SK-N-SH (cell line): ENCODE measurements at regions not wholly inside any gene's neighbourhood (a gene's known extent, or its start where the extent isn't known, plus 50 kb on each side); places are given as distances from the start of the nearest gene placed in this dataset.

Experiments used
- CTCF ChIP-seq: fragments of 200-600 bp; sonication (generic); IDR thresholded peaks from 2 replicates; pipeline ENCODE4 v1.6.1; 2017; ENCODE audit warnings: antibody characterized with exemption, mild to moderate bottlenecking, moderate library complexity
- EP300 ChIP-seq, 2 experiments: IDR thresholded peaks; 2 replicates each; pipeline versions ENCODE4 v1.4.0 to v1.6.1; 2012; ENCODE audit warnings: borderline replicate concordance in 1 of 2, low read depth in 1 of 2, low read length in 1 of 2
- JUND ChIP-seq: IDR thresholded peaks from 2 replicates; pipeline ENCODE4 v1.4.0; 2012
- NFIC ChIP-seq: IDR thresholded peaks from 2 replicates; pipeline ENCODE4 v1.4.0; 2012; ENCODE audit warnings: borderline replicate concordance
- POLR2AphosphoS5 ChIP-seq: IDR thresholded peaks from 2 replicates; pipeline ENCODE4 v1.6.1; 2012; ENCODE audit warnings: low read depth, low read length
- RAD21 ChIP-seq: IDR thresholded peaks from 2 replicates; pipeline ENCODE4 v1.6.1; 2012; ENCODE audit warnings: mild to moderate bottlenecking, low read length
- RXRA ChIP-seq: IDR thresholded peaks from 2 replicates; pipeline ENCODE4 v1.4.0; 2012; ENCODE audit warnings: low read depth, mild to moderate bottlenecking, borderline replicate concordance
- TAF1 ChIP-seq: IDR thresholded peaks from 2 replicates; pipeline ENCODE4 v1.6.1; 2012; ENCODE audit warnings: low read depth, mild to moderate bottlenecking, low read length, moderate library complexity, borderline replicate concordance
- TCF12 ChIP-seq: IDR thresholded peaks from 2 replicates; pipeline ENCODE4 v1.4.0; 2012
- YY1 ChIP-seq: IDR thresholded peaks from 2 replicates; pipeline ENCODE4 v1.4.0; 2012; ENCODE audit warnings: low read depth, mild to moderate bottlenecking
- TF ChIP-seq, protein P1 (sequence below): IDR thresholded peaks from 2 replicates; pipeline ENCODE4 v1.6.1; 2012; ENCODE audit warnings: mild to moderate bottlenecking, low read depth, low read length, moderate library complexity
- TF ChIP-seq, protein P2 (sequence below): fragments of 150-350 bp; IDR thresholded peaks from 2 replicates; pipeline ENCODE4 v1.6.1; 2016; ENCODE audit warnings: mild to moderate bottlenecking, low read depth, low read length

GRCh38 chr5:169426784-169427183 lies 125.8 kb upstream of the SLIT3 start:
- no peak for TF ChIP-seq TCF12
- TF ChIP-seq NFIC: no peak
- no peak for TF ChIP-seq EP300 (IDR thresholded peaks at IDR 0.05; ENCODE audit: borderline replicate concordance in 1 of 2, low read depth in 1 of 2, low read length in 1 of 2)
- TF ChIP-seq, protein P1, sequence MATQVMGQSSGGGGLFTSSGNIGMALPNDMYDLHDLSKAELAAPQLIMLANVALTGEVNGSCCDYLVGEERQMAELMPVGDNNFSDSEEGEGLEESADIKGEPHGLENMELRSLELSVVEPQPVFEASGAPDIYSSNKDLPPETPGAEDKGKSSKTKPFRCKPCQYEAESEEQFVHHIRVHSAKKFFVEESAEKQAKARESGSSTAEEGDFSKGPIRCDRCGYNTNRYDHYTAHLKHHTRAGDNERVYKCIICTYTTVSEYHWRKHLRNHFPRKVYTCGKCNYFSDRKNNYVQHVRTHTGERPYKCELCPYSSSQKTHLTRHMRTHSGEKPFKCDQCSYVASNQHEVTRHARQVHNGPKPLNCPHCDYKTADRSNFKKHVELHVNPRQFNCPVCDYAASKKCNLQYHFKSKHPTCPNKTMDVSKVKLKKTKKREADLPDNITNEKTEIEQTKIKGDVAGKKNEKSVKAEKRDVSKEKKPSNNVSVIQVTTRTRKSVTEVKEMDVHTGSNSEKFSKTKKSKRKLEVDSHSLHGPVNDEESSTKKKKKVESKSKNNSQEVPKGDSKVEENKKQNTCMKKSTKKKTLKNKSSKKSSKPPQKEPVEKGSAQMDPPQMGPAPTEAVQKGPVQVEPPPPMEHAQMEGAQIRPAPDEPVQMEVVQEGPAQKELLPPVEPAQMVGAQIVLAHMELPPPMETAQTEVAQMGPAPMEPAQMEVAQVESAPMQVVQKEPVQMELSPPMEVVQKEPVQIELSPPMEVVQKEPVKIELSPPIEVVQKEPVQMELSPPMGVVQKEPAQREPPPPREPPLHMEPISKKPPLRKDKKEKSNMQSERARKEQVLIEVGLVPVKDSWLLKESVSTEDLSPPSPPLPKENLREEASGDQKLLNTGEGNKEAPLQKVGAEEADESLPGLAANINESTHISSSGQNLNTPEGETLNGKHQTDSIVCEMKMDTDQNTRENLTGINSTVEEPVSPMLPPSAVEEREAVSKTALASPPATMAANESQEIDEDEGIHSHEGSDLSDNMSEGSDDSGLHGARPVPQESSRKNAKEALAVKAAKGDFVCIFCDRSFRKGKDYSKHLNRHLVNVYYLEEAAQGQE: no peak
- TF ChIP-seq CTCF: no peak
- TF ChIP-seq RXRA: no peak
- TF ChIP-seq POLR2AphosphoS5: no peak
- TF ChIP-seq, protein P2, sequence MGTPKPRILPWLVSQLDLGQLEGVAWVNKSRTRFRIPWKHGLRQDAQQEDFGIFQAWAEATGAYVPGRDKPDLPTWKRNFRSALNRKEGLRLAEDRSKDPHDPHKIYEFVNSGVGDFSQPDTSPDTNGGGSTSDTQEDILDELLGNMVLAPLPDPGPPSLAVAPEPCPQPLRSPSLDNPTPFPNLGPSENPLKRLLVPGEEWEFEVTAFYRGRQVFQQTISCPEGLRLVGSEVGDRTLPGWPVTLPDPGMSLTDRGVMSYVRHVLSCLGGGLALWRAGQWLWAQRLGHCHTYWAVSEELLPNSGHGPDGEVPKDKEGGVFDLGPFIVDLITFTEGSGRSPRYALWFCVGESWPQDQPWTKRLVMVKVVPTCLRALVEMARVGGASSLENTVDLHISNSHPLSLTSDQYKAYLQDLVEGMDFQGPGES: no peak
- no peak for TF ChIP-seq RAD21
- no peak for TF ChIP-seq TAF1
- no peak for TF ChIP-seq JUND
- TF ChIP-seq YY1: no peak
